Parathyroid adenoma (tissue), 2 donors: ENCODE measurements at regions not wholly inside any gene's neighbourhood (a gene's known extent, or its start where the extent isn't known, plus 50 kb on each side); places are given as distances from the start of the nearest gene placed in this dataset.

ENCODE experiments used
- H2AFZ ChIP-seq: fragments of 300-600 bp; sonication (generic); one replicate; pipeline ENCODE4 v1.7.0; 2017; ENCODE audit warnings: antibody characterized with exemption, mild to moderate bottlenecking
- H3K27ac ChIP-seq: fragments of 300-600 bp; sonication (generic); one replicate; pipeline ENCODE4 v1.7.0; 2017
- H3K27me3 ChIP-seq: fragments of 300-600 bp; sonication (generic); one replicate; pipeline ENCODE4 v1.7.0; 2017; ENCODE audit warnings: low read length; ENCODE audit not compliant: control insufficient read depth, insufficient read depth
- H3K36me3 ChIP-seq: fragments of 300-600 bp; sonication (generic); one replicate; pipeline ENCODE4 v1.7.0; 2017; ENCODE audit warnings: low read length; ENCODE audit not compliant: control insufficient read depth, insufficient read depth
- H3K4me1 ChIP-seq: fragments of 300-600 bp; sonication (generic); one replicate; pipeline ENCODE4 v1.7.0; 2017; ENCODE audit warnings: control low read depth
- H3K4me2 ChIP-seq: fragments of 300-600 bp; sonication (generic); one replicate; pipeline ENCODE4 v1.7.0; 2017; ENCODE audit warnings: low read length
- H3K4me3 ChIP-seq: fragments of 300-600 bp; sonication (generic); one replicate; pipeline ENCODE4 v1.7.0; 2017; ENCODE audit warnings: low read depth, low read length
- H3K79me2 ChIP-seq: fragments of 300-600 bp; sonication (generic); one replicate; pipeline ENCODE4 v1.7.0; 2017; ENCODE audit warnings: control low read depth
- H3K9ac ChIP-seq: fragments of 300-600 bp; sonication (generic); one replicate; pipeline ENCODE4 v1.7.0; 2017; ENCODE audit warnings: mild to moderate bottlenecking
- H3K9me3 ChIP-seq: fragments of 300-600 bp; sonication (generic); one replicate; pipeline ENCODE4 v1.7.0; 2017; ENCODE audit warnings: low read length; ENCODE audit not compliant: control insufficient read depth
- TF ChIP-seq, protein P1 (sequence below): fragments of 300-600 bp; sonication (generic); IDR thresholded peaks from one replicate; pipeline ENCODE4 v1.7.0; 2017; ENCODE audit warnings: antibody characterized with exemption, mild to moderate bottlenecking
- donor health status: primary hyperparathyroidism.

- no peak overlapping the region for H2AFZ ChIP-seq
- H3K9me3 ChIP-seq, result no peaks in the 10 kb centered on the region
- no peaks in the 10 kb centered on the region for H3K79me2 ChIP-seq
- no peak overlapping the region for H3K9ac ChIP-seq
- TF ChIP-seq, protein P1, sequence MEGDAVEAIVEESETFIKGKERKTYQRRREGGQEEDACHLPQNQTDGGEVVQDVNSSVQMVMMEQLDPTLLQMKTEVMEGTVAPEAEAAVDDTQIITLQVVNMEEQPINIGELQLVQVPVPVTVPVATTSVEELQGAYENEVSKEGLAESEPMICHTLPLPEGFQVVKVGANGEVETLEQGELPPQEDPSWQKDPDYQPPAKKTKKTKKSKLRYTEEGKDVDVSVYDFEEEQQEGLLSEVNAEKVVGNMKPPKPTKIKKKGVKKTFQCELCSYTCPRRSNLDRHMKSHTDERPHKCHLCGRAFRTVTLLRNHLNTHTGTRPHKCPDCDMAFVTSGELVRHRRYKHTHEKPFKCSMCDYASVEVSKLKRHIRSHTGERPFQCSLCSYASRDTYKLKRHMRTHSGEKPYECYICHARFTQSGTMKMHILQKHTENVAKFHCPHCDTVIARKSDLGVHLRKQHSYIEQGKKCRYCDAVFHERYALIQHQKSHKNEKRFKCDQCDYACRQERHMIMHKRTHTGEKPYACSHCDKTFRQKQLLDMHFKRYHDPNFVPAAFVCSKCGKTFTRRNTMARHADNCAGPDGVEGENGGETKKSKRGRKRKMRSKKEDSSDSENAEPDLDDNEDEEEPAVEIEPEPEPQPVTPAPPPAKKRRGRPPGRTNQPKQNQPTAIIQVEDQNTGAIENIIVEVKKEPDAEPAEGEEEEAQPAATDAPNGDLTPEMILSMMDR, result no peak
- no peak overlapping the region for H3K4me3 ChIP-seq
- no peaks in the 10 kb centered on the region for H3K4me1 ChIP-seq
- no peak overlapping the region for H3K27ac ChIP-seq
- no peaks in the 10 kb centered on the region for H3K36me3 ChIP-seq
- H3K4me2 ChIP-seq, result no peak overlapping the region
- H3K27me3 ChIP-seq, result no peaks in the 10 kb centered on the region
Observed at GRCh38 chr6:151167034-151167433, 72.7 kb upstream of the AKAP12 start.

- no peaks in the 10 kb centered on the region for H3K9me3 ChIP-seq
- H2AFZ ChIP-seq, result no peak overlapping the region
- no peaks in the 10 kb centered on the region for H3K4me1 ChIP-seq
- TF ChIP-seq, protein P1, result no peak
- no peaks in the 10 kb centered on the region for H3K27me3 ChIP-seq
- no peak overlapping the region for H3K27ac ChIP-seq
- H3K4me2 ChIP-seq, result no peak overlapping the region
- H3K36me3 ChIP-seq, result no peaks in the 10 kb centered on the region
- H3K79me2 ChIP-seq, result no peaks in the 10 kb centered on the region
- H3K9ac ChIP-seq, result no peak overlapping the region
- H3K4me3 ChIP-seq, result no peak overlapping the region
Observed at GRCh38 chr6:151170622-151171246, 69.0 kb upstream of the AKAP12 start.

- Histone ChIP-seq H3K36me3 (no peaks in the 10 kb centered on the region), H3K79me2 (no peaks in the 10 kb centered on the region), H3K27me3 (no peaks in the 10 kb centered on the region), H3K27ac (no peak overlapping the region), H3K9ac (no peak overlapping the region), H3K4me1 (no peaks in the 10 kb centered on the region), H3K4me3 (no peak overlapping the region), H2AFZ (no peak overlapping the region), H3K9me3 (no peaks in the 10 kb centered on the region), H3K4me2 (no peak overlapping the region)
- TF ChIP-seq, protein P1, result no peak
Observed at GRCh38 chr6:151172751-151173150, 67.0 kb upstream of the AKAP12 start.

- Histone ChIP-seq H3K9ac (no peak overlapping the region), H3K4me3 (no peak overlapping the region), H3K4me2 (no peak overlapping the region), H3K36me3 (no peaks in the 10 kb centered on the region), H3K27ac (no peak overlapping the region), H2AFZ (no peak overlapping the region), H3K4me1 (no peaks in the 10 kb centered on the region), H3K27me3 (no peaks in the 10 kb centered on the region), H3K9me3 (no peaks in the 10 kb centered on the region), H3K79me2 (no peaks in the 10 kb centered on the region)
- TF ChIP-seq, protein P1, result no peak
Observed at GRCh38 chr6:151175662-151176445, 63.9 kb upstream of the AKAP12 start.
